Adipocyte (in vitro differentiated cells): ENCODE measurements at regions not wholly inside any gene's neighbourhood (a gene's known extent, or its start where the extent isn't known, plus 50 kb on each side); places are given as distances from the start of the nearest gene placed in this dataset.

Experiments
- DNase-seq: peaks from one replicate; pipeline ENCODE4 v3.0.0-alpha.2; 2015; ENCODE audit warnings: low read depth
- H3K27me3 ChIP-seq: replicated peaks from 2 replicates; pipeline ENCODE4 v1.7.0; 2013; ENCODE audit warnings: mild to moderate bottlenecking, low read length, moderate library complexity; ENCODE audit not compliant: control insufficient read depth, insufficient read depth
- H3K36me3 ChIP-seq: 2 replicates; pipeline ENCODE4 v1.7.0; 2013; ENCODE audit warnings: low read length, mild to moderate bottlenecking, moderate library complexity; ENCODE audit not compliant: control insufficient read depth, insufficient read depth, severe bottlenecking
- H3K4me1 ChIP-seq: 2 replicates; pipeline ENCODE4 v1.7.0; 2013; ENCODE audit warnings: mild to moderate bottlenecking, low read length, moderate library complexity; ENCODE audit not compliant: control insufficient read depth, insufficient read depth
- H3K4me3 ChIP-seq: 2 replicates; pipeline ENCODE4 v1.7.0; 2013; ENCODE audit warnings: mild to moderate bottlenecking, low read length, moderate library complexity
- H3K9ac ChIP-seq: 2 replicates; pipeline ENCODE4 v1.7.0; 2013; ENCODE audit warnings: mild to moderate bottlenecking, low read length, moderate library complexity
- H3K9me3 ChIP-seq: 2 replicates; pipeline ENCODE4 v1.7.0; 2013; ENCODE audit warnings: mild to moderate bottlenecking, low read length, moderate library complexity; ENCODE audit not compliant: control insufficient read depth

DNA sequence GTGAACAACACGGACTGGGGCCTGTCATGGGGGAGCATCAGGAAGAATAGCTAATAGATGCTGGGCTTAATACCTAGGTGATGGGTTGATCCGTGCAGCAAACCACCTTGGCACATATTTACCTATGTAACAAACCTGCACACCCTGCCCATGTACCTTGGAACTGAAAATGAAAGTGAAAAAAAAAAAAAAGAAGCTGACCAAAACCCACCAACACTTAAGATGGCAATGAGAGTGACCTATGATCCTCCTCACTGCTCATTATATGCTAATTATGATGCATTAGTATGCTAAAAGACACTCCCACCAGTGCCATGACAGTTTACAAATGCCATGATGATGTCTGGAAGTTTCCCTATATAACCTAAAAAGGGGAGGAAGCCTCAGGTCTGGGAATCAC, 503.2 kb upstream of the CTSO start:
- Histone ChIP-seq H3K4me3 (no peak overlapping the region), H3K27me3 (no peaks in the 10 kb centered on the region), H3K36me3 (no peaks in the 10 kb centered on the region), H3K9me3 (no peaks in the 10 kb centered on the region), H3K4me1 (no peaks in the 10 kb centered on the region), H3K9ac (no peak overlapping the region)
- no peak for DNase-seq

DNA sequence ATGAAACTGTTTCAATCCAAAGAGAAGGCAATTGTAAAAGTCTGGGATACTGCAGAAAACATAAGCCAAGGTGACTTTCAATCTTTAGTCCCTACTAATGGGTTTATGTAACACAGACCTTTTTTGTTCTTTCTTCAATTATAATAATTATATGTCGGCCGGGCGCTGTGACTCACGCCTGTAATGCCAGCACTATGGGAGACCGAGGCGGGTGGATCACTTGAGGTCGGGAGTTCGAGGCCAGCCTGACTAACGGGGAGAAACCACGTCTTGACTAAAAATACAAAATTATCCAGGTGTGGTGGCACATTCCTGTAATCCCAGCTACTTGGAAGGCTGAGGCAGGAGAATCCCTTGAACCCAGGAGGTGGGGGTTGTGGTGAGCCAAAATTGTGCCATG, 489.8 kb upstream of the CTSO start:
- no peak for DNase-seq
- Histone ChIP-seq H3K9me3 (no peaks in the 10 kb centered on the region), H3K4me1 (peaks cover 7% of the 10 kb centered on the region), H3K4me3 (no peak overlapping the region), H3K36me3 (no peaks in the 10 kb centered on the region), H3K9ac (no peak overlapping the region), H3K27me3 (no peaks in the 10 kb centered on the region)

DNA sequence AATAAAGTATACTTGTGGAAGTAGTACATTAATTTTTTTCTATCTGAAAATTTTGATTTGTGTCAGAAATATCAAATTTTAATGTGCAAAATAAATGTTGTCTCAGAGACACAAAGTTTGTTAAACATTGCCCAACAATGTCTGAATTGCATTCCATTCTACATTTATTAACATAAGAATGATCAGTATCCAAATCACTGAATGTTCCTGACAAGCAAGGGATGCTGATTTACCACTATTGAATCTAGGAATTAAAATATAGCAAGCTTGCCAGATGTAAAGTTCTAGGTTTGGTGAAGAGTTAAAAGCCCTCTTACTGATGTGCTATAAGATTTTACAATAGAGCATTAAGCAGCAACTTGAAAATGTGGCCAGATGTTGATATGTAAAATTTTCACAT, 489.2 kb upstream of the CTSO start:
- Histone ChIP-seq H3K9ac (no peak overlapping the region), H3K4me3 (no peak overlapping the region), H3K4me1 (peaks cover 7% of the 10 kb centered on the region), H3K9me3 (no peaks in the 10 kb centered on the region), H3K27me3 (no peaks in the 10 kb centered on the region), H3K36me3 (no peaks in the 10 kb centered on the region)
- peak; percentile 26 for DNase-seq

DNA sequence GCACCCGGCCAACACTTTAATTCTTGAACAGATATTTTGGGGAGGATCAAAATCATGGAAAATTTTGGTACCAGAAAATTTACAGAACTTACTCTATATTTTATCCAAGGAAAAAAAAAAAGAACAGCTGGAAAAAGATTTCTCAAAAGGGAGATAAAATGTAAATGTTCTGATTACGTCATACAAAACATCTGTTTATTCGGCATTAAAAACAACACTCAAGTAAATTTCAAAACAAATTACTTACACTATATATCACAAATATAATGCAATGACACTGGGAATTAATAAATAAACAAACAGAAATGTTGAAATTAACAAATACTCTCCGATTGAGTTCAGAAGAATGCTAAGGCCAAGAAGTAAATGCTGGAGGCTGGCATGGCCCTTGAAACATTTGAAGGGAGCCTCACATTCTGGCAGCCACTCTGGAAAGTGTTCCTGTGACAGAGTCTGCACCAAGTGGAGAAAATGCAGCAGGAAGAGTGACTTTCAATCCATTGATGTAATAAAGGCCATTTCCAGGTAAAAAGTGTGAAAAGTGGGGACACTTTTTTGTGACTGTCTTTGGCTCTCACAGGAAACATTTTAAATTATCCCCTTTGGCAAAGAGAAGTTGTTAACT, 486.0 kb upstream of the CTSO start:
- Histone ChIP-seq H3K27me3 (no peaks in the 10 kb centered on the region), H3K4me3 (no peak overlapping the region), H3K9ac (no peak overlapping the region), H3K4me1 (peaks cover 7% of the 10 kb centered on the region), H3K36me3 (no peaks in the 10 kb centered on the region), H3K9me3 (no peaks in the 10 kb centered on the region)
- DNase-seq, result no peak

DNA sequence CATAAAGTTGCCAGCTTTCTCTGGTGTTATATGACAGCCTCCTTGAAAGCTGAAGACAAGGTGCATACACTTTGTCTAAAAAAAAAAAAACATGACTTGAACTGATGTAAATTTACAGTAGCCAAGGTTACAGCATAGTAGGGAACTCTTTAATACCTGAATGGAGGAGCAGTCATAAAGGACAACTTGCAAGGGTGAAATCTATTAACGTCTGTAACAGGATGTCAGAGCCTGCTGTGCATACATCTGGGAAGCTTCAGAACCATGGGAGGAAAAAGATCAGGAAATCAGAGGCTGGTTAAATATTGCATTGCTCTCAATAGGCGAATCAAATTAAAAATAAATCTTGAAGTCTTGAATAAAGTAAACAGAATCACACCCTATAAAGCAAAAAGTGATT, 484.0 kb upstream of the CTSO start:
- Histone ChIP-seq H3K4me3 (no peak overlapping the region), H3K27me3 (no peaks in the 10 kb centered on the region), H3K4me1 (peaks cover 4% of the 10 kb centered on the region), H3K36me3 (no peaks in the 10 kb centered on the region), H3K9ac (no peak overlapping the region), H3K9me3 (no peaks in the 10 kb centered on the region)
- DNase-seq, result no peak

DNA sequence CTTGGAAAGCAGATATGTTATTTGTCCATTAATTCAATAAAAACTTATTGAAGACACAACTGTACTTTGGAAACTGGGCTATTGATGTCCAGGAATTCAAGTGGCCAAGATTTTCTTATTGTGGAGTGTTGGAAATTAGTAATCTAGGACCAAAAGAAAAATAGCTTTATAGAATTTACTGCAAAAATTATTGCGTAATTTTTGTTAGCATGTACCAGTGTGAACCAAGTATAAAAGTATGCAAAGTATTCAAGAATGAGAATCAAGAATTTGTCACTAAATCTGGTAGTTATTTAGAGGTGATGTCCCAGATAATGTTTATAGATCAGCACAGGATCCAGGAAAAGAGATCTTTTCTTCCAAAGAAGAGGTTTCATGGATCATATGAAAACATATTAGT, 468.9 kb upstream of the CTSO start:
- H3K36me3 ChIP-seq, result no peaks in the 10 kb centered on the region
- H3K27me3 ChIP-seq, result no peaks in the 10 kb centered on the region
- no peaks in the 10 kb centered on the region for H3K9me3 ChIP-seq
- H3K4me1 ChIP-seq, result peaks cover 49% of the 10 kb centered on the region
- DNase-seq, result peak; percentile 60
- H3K9ac ChIP-seq, result no peak overlapping the region
- no peak overlapping the region for H3K4me3 ChIP-seq

DNA sequence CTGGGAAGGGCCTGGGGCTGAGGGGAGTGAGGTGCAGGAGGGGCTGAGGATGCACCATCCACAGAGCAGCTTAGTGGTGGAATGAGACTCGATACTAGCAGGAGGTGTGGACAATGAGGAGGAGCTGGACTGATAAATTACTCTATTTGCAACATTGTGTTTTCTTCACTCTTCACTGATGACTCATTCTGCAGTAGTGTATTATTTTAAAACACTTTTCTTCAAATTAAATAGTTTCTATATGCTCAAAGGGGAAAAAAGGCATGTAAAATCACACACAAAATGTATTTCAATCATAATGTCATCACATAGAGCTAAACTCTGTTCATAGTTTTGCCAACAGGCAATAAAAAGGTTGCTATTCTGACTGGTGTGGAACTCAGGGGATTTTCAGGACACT, 467.0 kb upstream of the CTSO start:
- no peaks in the 10 kb centered on the region for H3K36me3 ChIP-seq
- peaks cover 49% of the 10 kb centered on the region for H3K4me1 ChIP-seq
- DNase-seq, result peak; percentile 16
- no peak overlapping the region for H3K9ac ChIP-seq
- H3K9me3 ChIP-seq, result no peaks in the 10 kb centered on the region
- H3K4me3 ChIP-seq, result peak overlapping the region; percentile 4
- no peaks in the 10 kb centered on the region for H3K27me3 ChIP-seq

DNA sequence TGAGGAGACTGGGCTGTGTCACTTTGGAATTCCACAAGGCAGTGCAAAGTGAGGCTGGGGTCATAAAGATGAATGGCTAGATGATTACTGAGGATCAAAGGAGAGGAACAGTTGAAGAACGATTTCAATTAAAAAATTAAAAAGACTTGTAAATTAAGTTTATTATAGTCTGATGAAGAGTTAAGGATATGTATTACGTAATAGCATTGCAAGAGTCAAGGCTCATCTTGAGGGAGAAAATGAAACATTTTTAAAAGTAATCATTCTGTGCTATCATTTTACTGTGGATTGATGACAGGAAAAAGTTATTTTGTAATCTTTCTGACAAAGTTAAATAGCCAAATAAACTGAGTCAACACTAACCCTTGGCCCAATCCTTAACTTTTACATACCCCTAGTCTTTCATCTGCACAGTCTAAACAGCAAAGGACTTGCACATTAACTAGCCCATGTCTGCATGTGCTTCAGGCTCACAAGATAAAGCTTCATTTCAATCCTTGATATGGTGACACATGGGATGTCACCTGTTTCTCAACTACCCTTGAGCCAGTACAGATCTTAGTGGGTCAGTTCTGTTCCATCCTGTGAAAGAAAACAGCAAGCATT, 465.5 kb upstream of the CTSO start:
- Histone ChIP-seq H3K36me3 (no peaks in the 10 kb centered on the region), H3K4me1 (peaks cover 49% of the 10 kb centered on the region), H3K27me3 (no peaks in the 10 kb centered on the region), H3K9ac (peak overlapping the region; percentile 53), H3K9me3 (no peaks in the 10 kb centered on the region), H3K4me3 (peak overlapping the region; percentile 55)
- DNase-seq, result peak; percentile 27

DNA sequence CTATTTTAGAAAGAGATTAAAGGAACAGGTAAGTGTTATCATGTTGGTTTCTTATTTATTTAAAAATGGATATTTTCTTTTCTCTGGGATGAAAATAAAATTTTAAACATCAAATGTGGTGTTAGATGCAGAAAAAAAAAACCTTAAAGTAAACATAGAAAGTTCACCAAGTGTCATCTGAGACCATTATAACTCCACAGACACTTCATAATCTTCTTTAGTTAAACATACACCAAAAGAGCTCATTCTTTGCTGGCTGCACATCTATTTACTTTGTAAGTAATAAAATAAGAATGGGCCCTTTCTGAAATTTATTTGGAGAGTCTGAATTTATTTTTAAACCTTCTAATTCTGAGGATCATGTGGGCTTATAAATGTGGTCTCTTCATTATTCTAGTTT, 460.7 kb upstream of the CTSO start:
- Histone ChIP-seq H3K36me3 (no peaks in the 10 kb centered on the region), H3K4me3 (no peak overlapping the region), H3K27me3 (no peaks in the 10 kb centered on the region), H3K9ac (no peak overlapping the region), H3K4me1 (peaks cover 11% of the 10 kb centered on the region), H3K9me3 (no peaks in the 10 kb centered on the region)
- no peak for DNase-seq

DNA sequence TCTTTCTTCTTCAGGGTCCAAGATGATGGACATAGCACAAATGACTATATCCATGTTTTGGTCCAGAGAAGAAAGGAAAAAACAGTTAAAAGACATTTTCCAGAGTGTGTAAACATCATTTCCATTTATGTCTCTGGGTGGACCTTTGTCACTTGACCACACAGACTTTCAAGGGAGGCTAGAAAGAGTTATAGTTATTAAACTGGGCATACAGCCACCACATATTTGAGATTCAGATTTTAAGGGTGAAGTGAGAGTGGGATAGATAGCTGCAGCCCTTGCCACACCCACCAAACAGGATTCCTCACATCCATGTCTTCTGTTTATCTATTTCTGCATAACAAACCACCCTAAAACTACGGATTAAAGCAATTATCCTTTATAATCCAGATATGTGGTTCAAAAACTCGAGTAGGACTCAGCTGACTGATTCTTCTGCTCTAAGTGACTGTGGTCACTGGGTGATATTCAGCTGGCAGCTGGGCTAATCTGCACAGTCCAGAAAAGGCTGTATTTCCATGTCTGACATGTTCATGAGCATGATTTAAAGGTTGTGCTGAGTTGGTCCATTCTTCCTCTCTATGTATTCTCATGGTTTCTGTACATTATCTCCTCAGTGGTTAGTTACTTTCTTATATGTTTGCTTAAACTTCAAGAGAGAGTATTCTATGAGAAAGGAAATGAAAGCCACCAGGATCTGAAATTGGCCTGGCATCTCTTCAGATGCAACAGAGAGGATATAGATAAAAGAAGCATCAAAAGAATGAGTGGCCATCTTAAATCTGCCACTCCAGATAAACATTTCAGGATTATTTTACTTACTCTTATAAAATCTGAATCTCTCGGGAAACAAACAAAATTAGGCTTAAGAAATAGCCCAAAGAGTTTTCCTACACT, 459.8 kb upstream of the CTSO start:
- H3K9ac ChIP-seq, result no peak overlapping the region
- peaks cover 2% of the 10 kb centered on the region for H3K4me1 ChIP-seq
- H3K9me3 ChIP-seq, result no peaks in the 10 kb centered on the region

DNA sequence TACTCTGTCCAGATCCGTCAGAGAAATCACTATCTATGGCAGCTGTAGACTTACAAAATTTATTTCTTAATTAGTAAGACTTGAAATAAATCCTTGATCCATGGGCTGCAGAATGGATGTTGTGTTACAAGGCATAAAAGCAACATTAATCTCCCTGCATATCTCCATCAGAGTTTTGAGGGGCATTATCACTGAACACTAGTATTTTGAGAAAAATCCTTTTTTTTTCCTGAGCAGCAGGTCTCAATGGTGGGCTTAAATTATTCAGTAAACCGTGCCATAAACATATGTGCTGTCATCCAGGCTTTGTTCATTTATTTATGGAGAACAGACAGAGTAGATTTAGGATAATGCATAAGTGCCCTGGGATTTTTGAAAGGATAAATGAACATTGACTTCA, 457.9 kb upstream of the CTSO start:
- H3K9me3 ChIP-seq, result no peaks in the 10 kb centered on the region
- H3K9ac ChIP-seq, result no peak overlapping the region
- no peaks in the 10 kb centered on the region for H3K4me1 ChIP-seq
- H3K27me3 ChIP-seq, result no peaks in the 10 kb centered on the region
- no peak overlapping the region for H3K4me3 ChIP-seq
- no peaks in the 10 kb centered on the region for H3K36me3 ChIP-seq
- no peak for DNase-seq

More for the DNA sequence above, 459.8 kb upstream of the CTSO start:
- Histone ChIP-seq H3K36me3 (no peaks in the 10 kb centered on the region), H3K4me3 (no peak overlapping the region), H3K27me3 (no peaks in the 10 kb centered on the region)
- no peak for DNase-seq
